ENCODE measurements at regions not wholly inside any gene's neighbourhood (a gene's known extent, or its start where the extent isn't known, plus 50 kb on each side); places are given as distances from the start of the nearest gene placed in this dataset.

DNA sequence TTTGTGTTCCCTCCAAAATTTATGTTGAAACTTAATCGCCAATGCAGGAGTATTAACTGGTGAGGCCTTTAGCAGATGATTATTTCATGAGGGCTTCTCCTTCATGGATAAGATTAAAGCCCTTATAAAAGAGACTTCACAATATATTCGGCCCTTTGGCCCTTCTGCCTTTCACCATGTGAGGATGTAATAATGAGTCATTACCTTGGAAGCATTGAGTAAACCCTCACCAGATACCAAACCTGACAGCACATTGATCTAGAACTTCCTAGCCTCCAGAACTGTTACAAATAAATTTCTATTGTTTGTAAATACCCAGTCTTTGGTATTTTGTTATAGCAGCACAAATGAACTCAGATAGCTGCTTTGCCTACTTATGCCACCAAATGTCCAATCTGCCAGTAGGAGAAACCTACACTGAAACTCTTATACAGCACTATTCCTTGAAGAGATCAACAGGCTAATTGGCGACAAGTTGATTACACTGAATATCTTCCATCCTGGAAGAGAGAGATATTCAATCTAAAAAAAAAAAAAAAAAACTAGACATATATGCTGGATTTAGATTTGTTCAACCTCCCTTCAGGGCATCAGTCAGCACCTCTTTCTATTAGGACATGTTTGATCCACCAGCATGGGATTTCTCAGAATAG, 125.9 kb upstream of the COL5A2 start:
- intact Hi-C loops (cut with DNase I; ENCODE audit: low total_unique reads) = no loop called here
- no peak for DNase-seq
- no peaks in the 10 kb centered on the region for H3K9me3 ChIP-seq
- WGBS, 2 donors = 92% methylated on average over 3 of the region's 3 CpGs
- TF ChIP-seq POLR2A (IDR thresholded peaks at IDR 0.05) = no peak
- TF ChIP-seq, protein P1, sequence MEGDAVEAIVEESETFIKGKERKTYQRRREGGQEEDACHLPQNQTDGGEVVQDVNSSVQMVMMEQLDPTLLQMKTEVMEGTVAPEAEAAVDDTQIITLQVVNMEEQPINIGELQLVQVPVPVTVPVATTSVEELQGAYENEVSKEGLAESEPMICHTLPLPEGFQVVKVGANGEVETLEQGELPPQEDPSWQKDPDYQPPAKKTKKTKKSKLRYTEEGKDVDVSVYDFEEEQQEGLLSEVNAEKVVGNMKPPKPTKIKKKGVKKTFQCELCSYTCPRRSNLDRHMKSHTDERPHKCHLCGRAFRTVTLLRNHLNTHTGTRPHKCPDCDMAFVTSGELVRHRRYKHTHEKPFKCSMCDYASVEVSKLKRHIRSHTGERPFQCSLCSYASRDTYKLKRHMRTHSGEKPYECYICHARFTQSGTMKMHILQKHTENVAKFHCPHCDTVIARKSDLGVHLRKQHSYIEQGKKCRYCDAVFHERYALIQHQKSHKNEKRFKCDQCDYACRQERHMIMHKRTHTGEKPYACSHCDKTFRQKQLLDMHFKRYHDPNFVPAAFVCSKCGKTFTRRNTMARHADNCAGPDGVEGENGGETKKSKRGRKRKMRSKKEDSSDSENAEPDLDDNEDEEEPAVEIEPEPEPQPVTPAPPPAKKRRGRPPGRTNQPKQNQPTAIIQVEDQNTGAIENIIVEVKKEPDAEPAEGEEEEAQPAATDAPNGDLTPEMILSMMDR (IDR thresholded peaks at IDR 0.05) = no peak
- no peaks in the 10 kb centered on the region for H3K4me1 ChIP-seq
- H3K27ac ChIP-seq = no peak overlapping the region
- H3K27me3 ChIP-seq = no peaks in the 10 kb centered on the region
- no peaks in the 10 kb centered on the region for H3K36me3 ChIP-seq (ENCODE audit: low read depth, missing control alignments)
- no peak overlapping the region for H3K4me3 ChIP-seq

GRCh38 chr2:189306525-189306924, 127.0 kb upstream of the COL5A2 start:
- intact Hi-C loops (cut with DNase I; ENCODE audit: low total_unique reads) = no loop called here
- no peak for DNase-seq
- 91 to 100% methylated on average over 2 of the region's 2 CpGs for WGBS, 2 donors

GRCh38 chr2:189308056-189308790, 128.7 kb upstream of the COL5A2 start:
- no peaks in the 10 kb centered on the region for H3K36me3 ChIP-seq (ENCODE audit: low read depth, missing control alignments)
- no peaks in the 10 kb centered on the region for H3K27me3 ChIP-seq
- no peaks in the 10 kb centered on the region for H3K9me3 ChIP-seq
- H3K4me1 ChIP-seq = no peaks in the 10 kb centered on the region
- TF ChIP-seq, protein P1 (IDR thresholded peaks at IDR 0.05) = no peak
- TF ChIP-seq POLR2A (IDR thresholded peaks at IDR 0.05) = no peak
- H3K4me3 ChIP-seq = no peak overlapping the region
- no peak for DNase-seq
- WGBS, 2 donors = 75 to 87% methylated on average over 3 of the region's 3 CpGs
- intact Hi-C loops (cut with DNase I; ENCODE audit: low total_unique reads) = no loop called here
- no peak overlapping the region for H3K27ac ChIP-seq

More at GRCh38 chr2:189306525-189306924, 127.0 kb upstream of the COL5A2 start:
- Histone ChIP-seq H3K36me3 (ENCODE audit: low read depth, missing control alignments) (no peaks in the 10 kb centered on the region), H3K4me1 (no peaks in the 10 kb centered on the region), H3K27me3 (no peaks in the 10 kb centered on the region), H3K4me3 (no peak overlapping the region), H3K27ac (no peak overlapping the region), H3K9me3 (no peaks in the 10 kb centered on the region)
- TF ChIP-seq, protein P1 (IDR thresholded peaks at IDR 0.05) = no peak
- TF ChIP-seq POLR2A (IDR thresholded peaks at IDR 0.05) = no peak

DNA sequence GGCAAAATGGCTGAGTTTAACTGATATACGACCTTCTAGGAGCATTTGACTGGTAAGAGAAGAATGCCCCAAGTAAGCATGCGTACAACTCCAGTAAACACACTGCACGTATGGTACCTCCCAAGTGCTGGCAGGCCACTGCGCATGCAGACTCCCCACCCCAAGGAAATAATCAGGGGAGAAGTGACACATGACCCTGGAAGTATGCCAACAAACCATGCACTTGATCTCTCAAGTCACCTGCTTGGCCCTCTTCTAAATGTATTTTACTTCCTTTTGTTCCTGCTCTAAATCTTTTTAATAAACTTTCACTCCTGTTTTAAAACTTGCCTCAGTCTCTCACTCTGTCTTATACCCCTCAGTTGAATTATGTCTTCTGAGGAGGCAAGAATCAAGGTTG, 129.8 kb upstream of the COL5A2 start:
- Histone ChIP-seq H3K4me1 (no peaks in the 10 kb centered on the region), H3K27ac (no peak overlapping the region), H3K36me3 (ENCODE audit: low read depth, missing control alignments) (no peaks in the 10 kb centered on the region), H3K4me3 (no peak overlapping the region), H3K27me3 (no peaks in the 10 kb centered on the region), H3K9me3 (no peaks in the 10 kb centered on the region)
- intact Hi-C loops (cut with DNase I; ENCODE audit: low total_unique reads) = no loop called here
- no peak for DNase-seq
- no peak for TF ChIP-seq POLR2A (IDR thresholded peaks at IDR 0.05)
- TF ChIP-seq, protein P1 (IDR thresholded peaks at IDR 0.05) = no peak
- 92 to 95% methylated on average over 4 of the region's 4 CpGs for WGBS, 2 donors
